Neural cell (in vitro differentiated cells): ENCODE measurements at regions not wholly inside any gene's neighbourhood (a gene's known extent, or its start where the extent isn't known, plus 50 kb on each side); places are given as distances from the start of the nearest gene placed in this dataset.

Experiments
- H2AFZ ChIP-seq: fragments of 200-600, 300-800 bp; sonication (generic), shearing (Covaris generic); 2 replicates; pipeline ENCODE4 v1.6.0; 2014; ENCODE audit warnings: low read depth, mild to moderate bottlenecking, antibody characterized with exemption, low read length, moderate library complexity
- H3F3A ChIP-seq: fragments of 200-600 bp; shearing (Covaris generic); 2 replicates; pipeline ENCODE4 v1.6.1; 2016; ENCODE audit warnings: mild to moderate bottlenecking, moderate library complexity, mixed read lengths, antibody characterized with exemption, low read length; ENCODE audit not compliant: insufficient read depth, poor library complexity, severe bottlenecking
- H3K27ac ChIP-seq: fragments of 200-600, 300-800 bp; sonication (generic), shearing (Covaris generic); 2 replicates; pipeline ENCODE4 v1.5.1; 2014; ENCODE audit warnings: mild to moderate bottlenecking, low read length, moderate library complexity
- H3K27me3 ChIP-seq: fragments of 300-800, 200-600 bp; sonication (generic), shearing (Covaris generic); 2 replicates; pipeline ENCODE4 v1.6.0; 2014; ENCODE audit warnings: mild to moderate bottlenecking, low read depth, low read length, moderate library complexity; ENCODE audit not compliant: insufficient read depth
- H3K36me3 ChIP-seq: fragments of 300-800, 200-600 bp; sonication (generic), shearing (Covaris generic); 2 replicates; pipeline ENCODE4 v1.5.1; 2014; ENCODE audit warnings: mild to moderate bottlenecking, antibody characterized with exemption, low read length, moderate library complexity; ENCODE audit not compliant: insufficient read depth
- H3K4me2 ChIP-seq: fragments of 300-800, 200-600 bp; sonication (generic), shearing (Covaris generic); 2 replicates; pipeline ENCODE4 v1.6.0; 2014; ENCODE audit warnings: mild to moderate bottlenecking, low read length
- H3K4me3 ChIP-seq: fragments of 300-800, 200-600 bp; sonication (generic), shearing (Covaris generic); 2 replicates; pipeline ENCODE4 v1.5.1; 2014; ENCODE audit warnings: mild to moderate bottlenecking, low read length, moderate library complexity
- H3K79me2 ChIP-seq: fragments of 200-600 bp; shearing (Covaris generic); replicated peaks from 2 replicates; pipeline ENCODE4 v1.6.0; 2014; ENCODE audit warnings: mild to moderate bottlenecking, low read length, moderate library complexity; ENCODE audit not compliant: insufficient read depth
- H3K9ac ChIP-seq: fragments of 300-800, 200-600 bp; sonication (generic), shearing (Covaris generic); 2 replicates; pipeline ENCODE4 v1.6.1; 2016; ENCODE audit warnings: mild to moderate bottlenecking, low read length, mixed read lengths
- H3K9me2 ChIP-seq: fragments of 200-600 bp; shearing (Covaris generic); 2 replicates; pipeline ENCODE4 v1.6.1; 2016; ENCODE audit warnings: mild to moderate bottlenecking, low read length, mixed read lengths; ENCODE audit not compliant: insufficient read depth
- H3K9me3 ChIP-seq: fragments of 200-600, 300-800 bp; sonication (generic), shearing (Covaris generic); 2 replicates; pipeline ENCODE4 v1.6.1; 2016; ENCODE audit warnings: mild to moderate bottlenecking, mixed run types, low read length, moderate library complexity, mixed read lengths
- H4K20me1 ChIP-seq: fragments of 200-600 bp; shearing (Covaris generic); 2 replicates; pipeline ENCODE4 v1.6.1; 2016; ENCODE audit warnings: mild to moderate bottlenecking, mixed run types; ENCODE audit not compliant: insufficient read depth
- CTCF ChIP-seq: fragments of 450-650 bp; IDR thresholded peaks from 2 replicates; pipeline ENCODE4 v1.5.1; 2014; ENCODE audit warnings: antibody characterized with exemption, mild to moderate bottlenecking, moderate library complexity; ENCODE audit not compliant: poor library complexity, severe bottlenecking
- EP300 ChIP-seq: fragments of 450-650 bp; conservative IDR thresholded peaks from 2 replicates; pipeline ENCODE4 v1.6.1; 2014; ENCODE audit warnings: antibody characterized with exemption, mild to moderate bottlenecking, moderate library complexity; ENCODE audit not compliant: poor library complexity, severe bottlenecking
- EZH2 ChIP-seq: fragments of 200-600, 300-800 bp; shearing (Covaris generic), sonication (generic); IDR thresholded peaks from 2 replicates; pipeline ENCODE4 v1.6.1; 2014; ENCODE audit warnings: antibody characterized with exemption, low read length, borderline replicate concordance, mild to moderate bottlenecking; ENCODE audit not compliant: insufficient read depth, poor library complexity, severe bottlenecking
- MXI1 ChIP-seq: fragments of 450-650 bp; conservative IDR thresholded peaks from 2 replicates; pipeline ENCODE4 v1.6.1; 2014; ENCODE audit warnings: antibody characterized with exemption, mild to moderate bottlenecking; ENCODE audit not compliant: poor library complexity, severe bottlenecking
- POLR2AphosphoS5 ChIP-seq: IDR thresholded peaks from 2 replicates; pipeline ENCODE4 v1.6.1; 2012
- RAD21 ChIP-seq: fragments of 450-650 bp; conservative IDR thresholded peaks from 2 replicates; pipeline ENCODE4 v1.6.1; 2014; ENCODE audit warnings: antibody characterized with exemption, mild to moderate bottlenecking, moderate library complexity
- REST ChIP-seq: IDR thresholded peaks from 2 replicates; pipeline ENCODE4 v1.6.1; 2012; ENCODE audit warnings: borderline replicate concordance
- TAF1 ChIP-seq: IDR thresholded peaks from 2 replicates; pipeline ENCODE4 v1.6.1; 2012; ENCODE audit warnings: low read depth

- Histone ChIP-seq H3K9me3 (no peaks in the 10 kb centered on the region), H4K20me1 (no peaks in the 10 kb centered on the region), H3K27me3 (no peaks in the 10 kb centered on the region), H3F3A (no peaks in the 10 kb centered on the region), H3K79me2 (no peaks in the 10 kb centered on the region), H3K36me3 (no peaks in the 10 kb centered on the region), H3K9ac (no peak overlapping the region), H3K4me3 (no peak overlapping the region), H3K9me2 (no peaks in the 10 kb centered on the region), H3K27ac (no peak overlapping the region), H3K4me2 (no peak overlapping the region), H2AFZ (no peak overlapping the region)
- TF ChIP-seq POLR2AphosphoS5 = no peak
- TF ChIP-seq CTCF = no peak
- no peak for TF ChIP-seq EZH2
- TF ChIP-seq MXI1 = no peak
- TF ChIP-seq TAF1 = no peak
- TF ChIP-seq REST = no peak
- TF ChIP-seq EP300 = no peak
Observed at GRCh38 chr11:33633251-33634003, 67.2 kb downstream of the C11orf91 start.

- TF ChIP-seq EZH2 (no peak), RAD21 (no peak), REST (no peak), EP300 (no peak), CTCF (no peak), MXI1 (no peak)
- H3K9me3 ChIP-seq = no peaks in the 10 kb centered on the region
- H4K20me1 ChIP-seq = no peaks in the 10 kb centered on the region
- H3K4me3 ChIP-seq = no peak overlapping the region
- H3K4me2 ChIP-seq = no peak overlapping the region
- no peaks in the 10 kb centered on the region for H3K79me2 ChIP-seq
- no peaks in the 10 kb centered on the region for H3K27me3 ChIP-seq
- no peaks in the 10 kb centered on the region for H3F3A ChIP-seq
- no peaks in the 10 kb centered on the region for H3K9me2 ChIP-seq
- H3K9ac ChIP-seq = no peak overlapping the region
- no peaks in the 10 kb centered on the region for H3K36me3 ChIP-seq
- H3K27ac ChIP-seq = no peak overlapping the region
- H2AFZ ChIP-seq = no peak overlapping the region
Observed at GRCh38 chr11:33631749-33632091, 68.9 kb downstream of the C11orf91 start.
